ENCODE measurements at regions not wholly inside any gene's neighbourhood (a gene's known extent, or its start where the extent isn't known, plus 50 kb on each side); places are given as distances from the start of the nearest gene placed in this dataset.

GRCh38 chr6:150667359-150667758 lies 67.7 kb downstream of the PLEKHG1 start:
- no peaks in the 10 kb centered on the region for H3K36me3 ChIP-seq (ENCODE audit: control insufficient read depth, insufficient read depth, low read length)
- no peak for DNase-seq (ENCODE audit: low read depth)
- H3K4me3 ChIP-seq (ENCODE audit: low read depth, low read length) = no peak overlapping the region
- FAIRE-seq = no peak
- TF ChIP-seq, protein P1, sequence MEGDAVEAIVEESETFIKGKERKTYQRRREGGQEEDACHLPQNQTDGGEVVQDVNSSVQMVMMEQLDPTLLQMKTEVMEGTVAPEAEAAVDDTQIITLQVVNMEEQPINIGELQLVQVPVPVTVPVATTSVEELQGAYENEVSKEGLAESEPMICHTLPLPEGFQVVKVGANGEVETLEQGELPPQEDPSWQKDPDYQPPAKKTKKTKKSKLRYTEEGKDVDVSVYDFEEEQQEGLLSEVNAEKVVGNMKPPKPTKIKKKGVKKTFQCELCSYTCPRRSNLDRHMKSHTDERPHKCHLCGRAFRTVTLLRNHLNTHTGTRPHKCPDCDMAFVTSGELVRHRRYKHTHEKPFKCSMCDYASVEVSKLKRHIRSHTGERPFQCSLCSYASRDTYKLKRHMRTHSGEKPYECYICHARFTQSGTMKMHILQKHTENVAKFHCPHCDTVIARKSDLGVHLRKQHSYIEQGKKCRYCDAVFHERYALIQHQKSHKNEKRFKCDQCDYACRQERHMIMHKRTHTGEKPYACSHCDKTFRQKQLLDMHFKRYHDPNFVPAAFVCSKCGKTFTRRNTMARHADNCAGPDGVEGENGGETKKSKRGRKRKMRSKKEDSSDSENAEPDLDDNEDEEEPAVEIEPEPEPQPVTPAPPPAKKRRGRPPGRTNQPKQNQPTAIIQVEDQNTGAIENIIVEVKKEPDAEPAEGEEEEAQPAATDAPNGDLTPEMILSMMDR (IDR thresholded peaks at IDR 0.05; ENCODE audit: insufficient read depth, low read length, severe bottlenecking) = no peak
- H3K27me3 ChIP-seq (ENCODE audit: control insufficient read depth, insufficient read depth, low read length) = no peaks in the 10 kb centered on the region

DNA sequence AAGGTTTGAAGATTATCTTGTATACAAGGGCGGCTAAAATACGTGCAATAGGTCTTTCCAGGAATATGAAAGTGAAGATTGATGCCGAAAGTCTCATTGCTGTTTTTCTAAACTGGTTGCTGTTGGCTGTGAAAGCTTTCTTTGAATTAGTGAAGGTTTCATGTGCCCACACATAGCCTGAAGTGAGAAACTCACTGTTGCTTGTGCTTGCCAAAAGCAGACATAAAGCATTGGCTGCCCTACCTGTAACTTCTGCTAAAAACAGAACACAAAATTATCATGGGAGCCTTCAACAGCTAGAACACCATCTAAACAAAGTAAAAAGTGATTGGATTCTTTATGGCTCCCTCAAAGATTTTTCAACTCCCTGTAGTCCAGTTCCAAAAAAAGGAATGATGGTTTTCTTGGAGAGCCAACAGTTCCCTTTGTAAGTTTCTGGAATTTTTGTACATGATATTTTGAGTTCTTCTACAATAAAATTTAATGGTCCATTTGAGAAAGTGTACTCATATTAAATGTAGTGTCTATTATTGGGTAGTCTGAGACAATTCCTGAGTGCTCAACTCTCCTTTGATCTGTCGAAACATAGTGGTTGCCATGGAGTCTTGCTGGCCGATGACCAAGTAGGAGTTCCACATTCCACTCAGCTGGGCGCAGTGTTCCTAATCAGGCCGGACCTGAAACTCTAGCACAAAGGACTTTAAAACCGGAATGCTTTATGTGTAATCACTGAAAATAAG lies 68.5 kb downstream of the PLEKHG1 start:
- Histone ChIP-seq H3K27me3 (ENCODE audit: control insufficient read depth, insufficient read depth, low read length) (no peaks in the 10 kb centered on the region), H3K4me3 (ENCODE audit: low read depth, low read length) (no peak overlapping the region), H3K36me3 (ENCODE audit: control insufficient read depth, insufficient read depth, low read length) (no peaks in the 10 kb centered on the region)
- TF ChIP-seq, protein P1 (IDR thresholded peaks at IDR 0.05; ENCODE audit: insufficient read depth, low read length, severe bottlenecking) = peak; percentile 36
- FAIRE-seq = peak; percentile 62
- peak; percentile 94 for DNase-seq (ENCODE audit: low read depth)

- TF ChIP-seq, protein P1 (IDR thresholded peaks at IDR 0.05; ENCODE audit: insufficient read depth, low read length, severe bottlenecking) = no peak
- peak; percentile 7 for FAIRE-seq
- no peak overlapping the region for H3K4me3 ChIP-seq (ENCODE audit: low read depth, low read length)
- DNase-seq (ENCODE audit: low read depth) = no peak
- no peaks in the 10 kb centered on the region for H3K36me3 ChIP-seq (ENCODE audit: control insufficient read depth, insufficient read depth, low read length)
- no peaks in the 10 kb centered on the region for H3K27me3 ChIP-seq (ENCODE audit: control insufficient read depth, insufficient read depth, low read length)
These were observed 69.2 kb downstream of the PLEKHG1 start for GRCh38 chr6:150668900-150669302.

- FAIRE-seq = no peak
- TF ChIP-seq, protein P1 (IDR thresholded peaks at IDR 0.05; ENCODE audit: insufficient read depth, low read length, severe bottlenecking) = no peak
- no peaks in the 10 kb centered on the region for H3K27me3 ChIP-seq (ENCODE audit: control insufficient read depth, insufficient read depth, low read length)
These were observed 70.6 kb downstream of the PLEKHG1 start for GRCh38 chr6:150670311-150670710.

DNA sequence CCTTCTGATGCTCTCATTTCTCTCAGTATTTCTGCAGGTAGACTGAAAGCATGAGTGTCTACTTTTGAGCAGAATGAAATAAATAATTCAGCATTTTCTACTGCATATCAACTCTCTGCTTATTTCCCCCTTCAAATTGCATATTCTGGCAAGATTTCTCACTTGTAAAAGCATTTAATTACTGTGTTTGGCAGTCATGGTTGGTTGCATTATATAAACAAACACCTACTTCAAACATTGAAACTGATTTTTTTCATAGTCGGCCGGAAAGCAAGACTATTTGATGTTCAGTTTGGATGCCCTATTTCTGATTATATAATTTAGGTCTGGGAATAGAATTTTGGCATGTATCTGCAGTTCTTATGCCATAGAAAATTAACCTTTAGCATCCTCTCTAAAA lies 73.1 kb downstream of the PLEKHG1 start:
- no peaks in the 10 kb centered on the region for H3K27me3 ChIP-seq (ENCODE audit: control insufficient read depth, insufficient read depth, low read length)
- FAIRE-seq = no peak
- no peaks in the 10 kb centered on the region for H3K36me3 ChIP-seq (ENCODE audit: control insufficient read depth, insufficient read depth, low read length)

More at GRCh38 chr6:150670311-150670710, 70.6 kb downstream of the PLEKHG1 start:
- Histone ChIP-seq H3K4me3 (ENCODE audit: low read depth, low read length) (no peak overlapping the region), H3K36me3 (ENCODE audit: control insufficient read depth, insufficient read depth, low read length) (no peaks in the 10 kb centered on the region)
- DNase-seq (ENCODE audit: low read depth) = no peak

More for the DNA sequence above, 73.1 kb downstream of the PLEKHG1 start:
- TF ChIP-seq, protein P1 (IDR thresholded peaks at IDR 0.05; ENCODE audit: insufficient read depth, low read length, severe bottlenecking) = no peak
- no peak overlapping the region for H3K4me3 ChIP-seq (ENCODE audit: low read depth, low read length)
- no peak for DNase-seq (ENCODE audit: low read depth)
